SJSA1 (cell line): ENCODE measurements at regions not wholly inside any gene's neighbourhood (a gene's known extent, or its start where the extent isn't known, plus 50 kb on each side); places are given as distances from the start of the nearest gene placed in this dataset.
"Not testable (repeated sequence)": the region's sequence is repeated elsewhere in the genome, so short reads cannot be mapped to it uniquely, and the experiment has no call there.

Source experiments
- DNase-seq, 2 experiments: peaks; one replicate each; pipeline ENCODE4 v3.0.0-alpha.2; 2015 to 2020; ENCODE audit warnings: low spot score in 2 of 2, low read depth in 1 of 2
- H3K27ac ChIP-seq: fragments of 250-450 bp; sonication (Bioruptor Pico); 2 replicates; pipeline ENCODE4 v1.5.1; 2020; ENCODE audit warnings: mild to moderate bottlenecking, moderate library complexity
- H3K27me3 ChIP-seq: fragments of 250-450 bp; sonication (Bioruptor Pico); replicated peaks from 2 replicates; pipeline ENCODE4 v1.5.1; 2020; ENCODE audit warnings: mild to moderate bottlenecking, moderate library complexity
- H3K36me3 ChIP-seq: fragments of 250-450 bp; sonication (Bioruptor Pico); 2 replicates; pipeline ENCODE4 v1.5.1; 2020; ENCODE audit warnings: mild to moderate bottlenecking
- H3K4me1 ChIP-seq: fragments of 250-450 bp; sonication (Bioruptor Pico); replicated peaks from 2 replicates; pipeline ENCODE4 v1.6.1; 2021; ENCODE audit warnings: mild to moderate bottlenecking
- H3K4me3 ChIP-seq: fragments of 250-450 bp; sonication (Bioruptor Pico); 2 replicates; pipeline ENCODE4 v1.5.1; 2020; ENCODE audit warnings: mild to moderate bottlenecking
- H3K9me3 ChIP-seq: fragments of 250-450 bp; sonication (Bioruptor Pico); replicated peaks from 2 replicates; pipeline ENCODE4 v1.5.1; 2020; ENCODE audit warnings: mild to moderate bottlenecking

- Histone ChIP-seq H3K9me3 (no peaks in the 10 kb centered on the region), H3K36me3 (no peaks in the 10 kb centered on the region), H3K27ac (no peak overlapping the region), H3K4me1 (no peaks in the 10 kb centered on the region), H3K27me3 (no peaks in the 10 kb centered on the region), H3K4me3 (no peak overlapping the region)
- DNase-seq = no peak
These were observed 99.0 kb upstream of the TNFSF11 start for GRCh38 chr13:42474954-42475353.

DNA sequence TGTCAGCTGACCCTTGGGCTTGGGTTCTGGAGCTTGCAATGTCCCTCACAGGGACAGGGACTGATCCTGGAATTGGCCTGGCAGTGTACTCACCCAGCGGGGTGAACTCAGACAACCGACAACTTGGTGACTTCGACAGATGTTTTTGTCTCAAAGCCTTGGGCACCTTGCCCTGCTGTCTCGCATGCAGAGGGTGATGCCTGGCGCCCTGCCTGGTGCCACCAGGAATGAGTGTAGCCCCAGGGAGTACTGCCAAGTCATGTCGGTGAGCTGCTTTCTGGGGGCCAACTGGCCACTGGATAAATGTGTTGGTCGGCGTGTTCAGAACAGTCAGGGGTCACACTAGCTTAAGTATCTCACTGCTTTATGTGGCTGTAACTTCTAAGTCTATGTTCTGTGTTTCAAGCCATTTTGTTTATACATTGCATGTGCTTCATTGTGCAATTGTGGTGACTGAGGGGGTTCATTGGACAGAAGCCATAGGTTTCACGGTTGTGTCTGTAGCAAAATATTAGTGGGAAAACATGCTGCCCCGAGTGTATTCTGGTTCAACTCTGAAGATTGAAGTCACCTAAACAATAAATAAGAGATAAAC lies 96.3 kb upstream of the TNFSF11 start:
- no peaks in the 10 kb centered on the region for H3K9me3 ChIP-seq
- no peak overlapping the region for H3K27ac ChIP-seq
- H3K27me3 ChIP-seq = no peaks in the 10 kb centered on the region
- DNase-seq = no peak
- H3K4me1 ChIP-seq = no peaks in the 10 kb centered on the region
- no peaks in the 10 kb centered on the region for H3K36me3 ChIP-seq
- H3K4me3 ChIP-seq = no peak overlapping the region

DNA sequence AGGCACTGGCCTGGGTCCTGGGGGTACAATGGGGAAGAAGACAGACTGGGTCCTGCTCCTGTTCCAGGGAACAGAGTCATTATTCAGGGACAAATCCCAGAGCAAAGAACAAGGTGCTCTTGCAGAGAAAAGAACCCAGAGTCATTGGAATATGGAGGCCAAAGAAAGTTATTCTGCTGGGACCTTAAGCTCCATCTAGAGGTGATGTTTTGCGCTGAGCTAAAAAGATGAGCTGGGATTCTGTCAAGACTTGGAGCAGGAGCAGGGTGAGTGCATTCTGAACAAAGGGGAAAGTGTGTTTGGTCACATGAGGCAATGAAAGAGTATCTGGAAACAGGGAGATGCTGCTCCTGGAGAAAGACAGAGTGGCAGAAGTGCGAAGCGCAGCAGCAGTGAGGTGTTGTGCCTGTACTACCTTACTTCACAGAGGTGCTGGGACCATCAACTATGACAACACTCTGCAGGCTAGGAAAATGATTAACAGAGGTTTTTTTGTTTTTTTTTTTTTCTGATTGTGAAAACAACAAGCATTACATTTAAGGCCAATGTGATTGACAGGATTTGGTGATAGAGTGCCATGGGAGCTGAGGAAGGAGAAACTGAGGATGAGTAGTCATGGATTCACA lies 95.3 kb upstream of the TNFSF11 start:
- DNase-seq = no peak
- H3K27me3 ChIP-seq = no peaks in the 10 kb centered on the region
- H3K4me3 ChIP-seq = no peak overlapping the region
- no peaks in the 10 kb centered on the region for H3K36me3 ChIP-seq
- no peaks in the 10 kb centered on the region for H3K9me3 ChIP-seq
- H3K27ac ChIP-seq = no peak overlapping the region
- H3K4me1 ChIP-seq = no peaks in the 10 kb centered on the region

- Histone ChIP-seq H3K9me3 (no peaks in the 10 kb centered on the region), H3K4me3 (no peak overlapping the region), H3K27me3 (no peaks in the 10 kb centered on the region), H3K36me3 (no peaks in the 10 kb centered on the region), H3K27ac (no peak overlapping the region), H3K4me1 (peaks cover 18% of the 10 kb centered on the region)
- DNase-seq = no peak
These were observed 89.6 kb upstream of the TNFSF11 start for GRCh38 chr13:42484386-42484785.

DNA sequence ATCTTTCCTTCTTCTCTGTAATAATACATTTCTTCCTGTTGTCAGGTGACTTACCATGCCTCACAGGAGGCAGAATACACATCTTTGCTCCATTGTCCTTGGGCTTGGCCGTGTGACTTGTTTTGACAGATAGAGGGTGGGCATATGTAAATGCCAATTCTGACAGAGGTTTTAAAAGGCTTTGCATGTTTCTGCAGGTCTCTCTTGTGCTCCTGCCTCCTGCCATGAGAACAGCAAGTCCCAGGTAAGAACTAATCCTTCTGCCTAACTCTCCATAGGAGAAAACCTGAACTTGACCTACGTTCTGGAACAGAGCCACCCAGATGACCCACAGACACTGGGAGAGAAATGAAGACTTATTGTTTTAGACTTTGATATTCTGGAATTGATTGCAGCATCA lies 88.7 kb upstream of the TNFSF11 start:
- no peaks in the 10 kb centered on the region for H3K27me3 ChIP-seq
- DNase-seq = no peak
- no peaks in the 10 kb centered on the region for H3K36me3 ChIP-seq
- no peak overlapping the region for H3K4me3 ChIP-seq
- no peaks in the 10 kb centered on the region for H3K9me3 ChIP-seq
- H3K4me1 ChIP-seq = peaks cover 18% of the 10 kb centered on the region
- no peak overlapping the region for H3K27ac ChIP-seq

GRCh38 chr13:42486711-42487198 lies 87.2 kb upstream of the TNFSF11 start:
- Histone ChIP-seq H3K9me3 (no peaks in the 10 kb centered on the region), H3K4me3 (no peak overlapping the region), H3K27ac (peak overlapping the region; percentile 57), H3K36me3 (no peaks in the 10 kb centered on the region), H3K4me1 (peaks cover 18% of the 10 kb centered on the region), H3K27me3 (no peaks in the 10 kb centered on the region)
- DNase-seq = peak; percentile 44 to 74

DNA sequence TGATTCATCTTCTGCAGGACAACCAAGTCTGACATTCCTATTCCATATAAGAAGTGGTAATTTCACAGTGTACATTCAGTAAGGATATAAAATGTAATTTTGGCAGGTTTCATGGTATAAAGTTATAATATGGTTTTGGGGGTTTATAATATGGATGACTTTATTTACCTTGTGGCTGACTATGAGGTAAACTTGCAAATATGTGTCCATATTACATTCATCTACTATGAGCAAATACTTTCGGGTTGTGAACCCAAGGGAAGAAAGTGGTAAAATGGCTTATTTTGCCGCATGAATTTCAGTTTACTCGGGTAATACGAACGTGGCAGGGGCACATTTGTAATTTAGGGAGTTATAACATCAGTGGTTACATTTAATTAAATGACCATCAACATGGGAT lies 86.7 kb upstream of the TNFSF11 start:
- Histone ChIP-seq H3K36me3 (no peaks in the 10 kb centered on the region), H3K4me3 (no peak overlapping the region), H3K9me3 (no peaks in the 10 kb centered on the region), H3K4me1 (peaks cover 18% of the 10 kb centered on the region), H3K27me3 (no peaks in the 10 kb centered on the region), H3K27ac (peak overlapping the region; percentile 57)
- peak in 1 of 2 experiments; percentile 54 for DNase-seq

GRCh38 chr13:42490676-42491075 lies 83.3 kb upstream of the TNFSF11 start:
- DNase-seq = no peak
- H3K4me3 ChIP-seq = no peak overlapping the region
- H3K27me3 ChIP-seq = no peaks in the 10 kb centered on the region
- no peaks in the 10 kb centered on the region for H3K9me3 ChIP-seq
- peaks cover 18% of the 10 kb centered on the region for H3K4me1 ChIP-seq
- H3K36me3 ChIP-seq = no peaks in the 10 kb centered on the region
- no peak overlapping the region for H3K27ac ChIP-seq

- Histone ChIP-seq H3K27me3 (no peaks in the 10 kb centered on the region), H3K36me3 (no peaks in the 10 kb centered on the region), H3K27ac (no peak overlapping the region), H3K9me3 (no peaks in the 10 kb centered on the region), H3K4me1 (peaks cover 6% of the 10 kb centered on the region), H3K4me3 (no peak overlapping the region)
- no peak for DNase-seq
These were observed 81.5 kb upstream of the TNFSF11 start for GRCh38 chr13:42492372-42492920.

DNA sequence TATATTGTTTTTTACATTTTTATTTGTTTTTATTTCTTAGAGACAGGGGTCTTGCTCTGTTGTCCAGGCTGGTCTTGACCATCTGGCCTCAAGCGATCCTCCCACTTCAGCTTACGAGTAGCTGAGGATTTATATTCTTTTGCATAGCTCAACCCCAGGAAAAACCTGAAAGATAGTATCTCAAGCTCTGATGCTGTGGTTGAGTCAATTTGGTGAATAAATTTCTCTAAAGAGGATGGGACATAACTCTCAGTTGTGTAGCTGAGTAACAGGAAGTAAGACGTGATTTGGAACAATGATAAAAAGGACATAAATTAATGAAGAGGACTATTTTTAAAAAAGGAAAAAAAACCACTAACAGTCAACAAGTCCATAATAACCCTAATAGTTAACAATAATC lies 79.8 kb upstream of the TNFSF11 start:
- Histone ChIP-seq H3K27ac (no peak overlapping the region), H3K36me3 (no peaks in the 10 kb centered on the region), H3K9me3 (no peaks in the 10 kb centered on the region), H3K4me1 (no peaks in the 10 kb centered on the region), H3K4me3 (no peak overlapping the region), H3K27me3 (no peaks in the 10 kb centered on the region)
- no peak for DNase-seq

GRCh38 chr13:42495255-42495654 lies 78.7 kb upstream of the TNFSF11 start:
- Histone ChIP-seq H3K36me3 (no peaks in the 10 kb centered on the region), H3K4me1 (no peaks in the 10 kb centered on the region), H3K9me3 (no peaks in the 10 kb centered on the region), H3K27me3 (no peaks in the 10 kb centered on the region), H3K27ac (no peak overlapping the region), H3K4me3 (no peak overlapping the region)
- DNase-seq = no peak

- Histone ChIP-seq H3K4me3 (no peak overlapping the region), H3K4me1 (no peaks in the 10 kb centered on the region), H3K9me3 (no peaks in the 10 kb centered on the region), H3K36me3 (no peaks in the 10 kb centered on the region), H3K27ac (no peak overlapping the region), H3K27me3 (no peaks in the 10 kb centered on the region)
- no peak for DNase-seq
These were observed 78.2 kb upstream of the TNFSF11 start for GRCh38 chr13:42495751-42496150.

- not testable (repeated sequence) for H3K4me3 ChIP-seq, H3K9me3 ChIP-seq, DNase-seq, H3K36me3 ChIP-seq, H3K27ac ChIP-seq, H3K27me3 ChIP-seq, H3K4me1 ChIP-seq
These were observed 76.9 kb upstream of the TNFSF11 start for GRCh38 chr13:42496926-42497554.

DNA sequence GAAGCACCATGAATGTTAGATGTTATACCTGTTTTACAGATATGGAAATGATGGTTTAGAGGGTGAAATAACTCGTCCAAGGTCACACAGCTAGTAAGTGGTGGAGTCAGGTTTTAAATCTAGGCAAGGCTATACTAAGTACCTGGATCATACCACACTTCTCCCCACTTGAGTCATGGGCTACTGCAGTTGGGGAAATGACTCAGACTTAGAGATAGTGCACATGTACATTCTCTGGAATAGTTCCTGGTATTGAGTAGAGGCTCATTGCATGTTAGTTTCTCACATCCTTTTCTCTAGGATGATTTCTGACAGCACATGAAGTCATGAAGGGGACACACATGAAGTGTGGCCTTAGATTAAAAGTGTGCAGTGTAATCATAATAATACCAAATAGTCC lies 76.2 kb upstream of the TNFSF11 start:
- no peaks in the 10 kb centered on the region for H3K27me3 ChIP-seq
- H3K4me3 ChIP-seq = no peak overlapping the region
- H3K36me3 ChIP-seq = no peaks in the 10 kb centered on the region
- no peaks in the 10 kb centered on the region for H3K4me1 ChIP-seq
- no peak overlapping the region for H3K27ac ChIP-seq
- H3K9me3 ChIP-seq = no peaks in the 10 kb centered on the region
- no peak for DNase-seq
